H1 (cell line): ENCODE measurements at regions not wholly inside any gene's neighbourhood (a gene's known extent, or its start where the extent isn't known, plus 50 kb on each side); places are given as distances from the start of the nearest gene placed in this dataset.

ENCODE experiments used
- CTCF ChIA-PET: fragments of 300-600 bp; sonication (Branson Sonifier 250); formaldehyde crosslinking; loops from one replicate; lab custom pipeline; 2021; ENCODE audit not compliant: partially characterized antibody; lab: Charles Lee
- POLR2A ChIA-PET: fragments of 300-600 bp; sonication (Branson Sonifier 250); formaldehyde crosslinking; loops from one replicate; lab custom pipeline; 2021; ENCODE audit warnings: inconsistent platforms; ENCODE audit not compliant: partially characterized antibody; lab: Charles Lee
- DNase-seq, 2 experiments: peaks; one replicate each; pipeline versions ENCODE4 v3.0.0 to v3.0.0-alpha.2; 2010 to 2022; ENCODE audit warnings: low spot score in 2 of 2, low read depth in 1 of 2, mixed read lengths in 1 of 2
- FAIRE-seq: peaks from 2 replicates; lab custom pipeline; 2011; peaks lifted over from hg19 to GRCh38; lab: Jason Lieb, UNC
- H2AFZ ChIP-seq: 2 replicates; pipeline ENCODE4 v1.8.1; 2012; ENCODE audit warnings: low read length, inconsistent platforms
- H2AK5ac ChIP-seq: 2 replicates; pipeline ENCODE4 v1.6.1; 2013; ENCODE audit warnings: low read depth, low read length
- H2BK120ac ChIP-seq: replicated peaks from 2 replicates; pipeline ENCODE3; 2013; ENCODE audit warnings: low read depth, low read length, inconsistent platforms
- H2BK12ac ChIP-seq: 2 replicates; pipeline ENCODE4 v1.6.1; 2013; ENCODE audit warnings: low read depth, low read length
- H2BK15ac ChIP-seq: 2 replicates; pipeline ENCODE4 v1.6.1; 2013; ENCODE audit warnings: low read length
- H2BK20ac ChIP-seq: 2 replicates; pipeline ENCODE4 v1.6.1; 2013; ENCODE audit warnings: low read length
- H2BK5ac ChIP-seq: 2 replicates; pipeline ENCODE4 v1.6.1; 2013; ENCODE audit warnings: low read depth, low read length
- H3K14ac ChIP-seq: 2 replicates; pipeline ENCODE4 v1.6.1; 2013; ENCODE audit warnings: inconsistent platforms; ENCODE audit not compliant: insufficient read length
- H3K18ac ChIP-seq: 2 replicates; pipeline ENCODE4 v1.6.1; 2013; ENCODE audit warnings: low read length; ENCODE audit errors: extremely low read depth
- H3K23ac ChIP-seq: 2 replicates; pipeline ENCODE4 v1.6.1; 2013; ENCODE audit warnings: inconsistent platforms; ENCODE audit not compliant: insufficient read length
- H3K23me2 ChIP-seq: 2 replicates; pipeline ENCODE4 v1.6.1; 2013; ENCODE audit warnings: low read depth, low read length
- H3K27ac ChIP-seq: 2 replicates; pipeline ENCODE4 v1.6.1; 2011; ENCODE audit warnings: low read depth, low read length, inconsistent platforms
- H3K27me3 ChIP-seq, 4 experiments: replicated peaks in 1 of 4; 1 replicate in 1 of 4; 2 replicates in 3 of 4; pipeline versions ENCODE4 v1.6.1 to v1.8.1; 2011 to 2013; ENCODE audit warnings: low read length in 3 of 4, mild to moderate bottlenecking in 3 of 4, inconsistent platforms in 2 of 4, mixed read lengths in 2 of 4, moderate library complexity in 1 of 4; ENCODE audit not compliant: control insufficient read depth in 3 of 4, insufficient read depth in 3 of 4; ENCODE audit errors: extremely low read depth in 1 of 4
- H3K36me3 ChIP-seq, 4 experiments: 2 replicates each; pipeline versions ENCODE4 v1.6.1 to v1.8.1; 2011 to 2013; ENCODE audit warnings: mild to moderate bottlenecking in 4 of 4, low read length in 3 of 4, moderate library complexity in 2 of 4, control low read depth in 1 of 4, inconsistent platforms in 1 of 4; ENCODE audit not compliant: insufficient read depth in 4 of 4, control insufficient read depth in 2 of 4
- H3K4ac ChIP-seq: replicated peaks from 2 replicates; pipeline ENCODE3; 2013; ENCODE audit warnings: low read length, low read depth, mixed read lengths, inconsistent platforms; ENCODE audit not compliant: insufficient read length
- H3K4me1 ChIP-seq, 4 experiments: replicated peaks in 1 of 4; 1 replicate in 1 of 4; 2 replicates in 3 of 4; pipeline versions ENCODE4 v1.6.1 to v1.8.1; 2011 to 2013; ENCODE audit warnings: low read length in 3 of 4, inconsistent platforms in 2 of 4, mixed read lengths in 1 of 4; ENCODE audit not compliant: insufficient read depth in 4 of 4, control insufficient read depth in 3 of 4
- H3K4me2 ChIP-seq, 2 experiments: 2 replicates each; pipeline versions ENCODE4 v1.6.1 to v1.8.1; 2011 to 2013; ENCODE audit warnings: low read depth in 2 of 2, low read length in 2 of 2, control low read depth in 1 of 2, inconsistent platforms in 1 of 2, mild to moderate bottlenecking in 1 of 2; ENCODE audit not compliant: insufficient read depth in 1 of 2
- H3K4me3 ChIP-seq, 4 experiments: fragments of 200-600, 300-600 bp in 1 of 4; sonication (generic), shearing (Covaris generic), sonication (Bioruptor Twin) in 1 of 4; 2 replicates each; pipeline versions ENCODE4 v1.5.1 to v1.8.1; 2011 to 2016; ENCODE audit warnings: low read length in 4 of 4, low read depth in 3 of 4, control low read depth in 2 of 4, inconsistent platforms in 2 of 4, mild to moderate bottlenecking in 2 of 4, mixed read lengths in 1 of 4, moderate library complexity in 1 of 4; ENCODE audit not compliant: insufficient read depth in 2 of 4; ENCODE audit errors: extremely low read depth in 1 of 4
- H3K56ac ChIP-seq: replicated peaks from 2 replicates; pipeline ENCODE3; 2013; ENCODE audit warnings: low read depth, mild to moderate bottlenecking, mixed read lengths, low read length, inconsistent platforms; ENCODE audit not compliant: insufficient read length
- H3K79me1 ChIP-seq: 2 replicates; pipeline ENCODE4 v1.6.1; 2013; ENCODE audit warnings: low read depth, low read length, control low read depth
- H3K79me2 ChIP-seq, 2 experiments: 2 replicates each; pipeline versions ENCODE4 v1.6.1 to v1.8.1; 2012 to 2013; ENCODE audit warnings: low read length in 2 of 2, mild to moderate bottlenecking in 2 of 2, inconsistent platforms in 1 of 2; ENCODE audit not compliant: insufficient read depth in 2 of 2, control insufficient read depth in 1 of 2
- H3K9ac ChIP-seq, 4 experiments: replicated peaks in 1 of 4; 1 replicate in 1 of 4; 2 replicates in 3 of 4; pipeline versions ENCODE4 v1.6.1 to v1.8.1; 2011 to 2013; ENCODE audit warnings: low read depth in 3 of 4, low read length in 3 of 4, control low read depth in 2 of 4, mild to moderate bottlenecking in 2 of 4, moderate library complexity in 2 of 4, inconsistent platforms in 1 of 4; ENCODE audit errors: extremely low read depth in 1 of 4
- H3K9me3 ChIP-seq, 2 experiments: 2 replicates each; pipeline versions ENCODE4 v1.6.1 to v1.8.1; 2012 to 2013; ENCODE audit warnings: mild to moderate bottlenecking in 2 of 2, moderate library complexity in 2 of 2, control low read depth in 1 of 2, inconsistent platforms in 1 of 2, low read depth in 1 of 2, low read length in 1 of 2, mixed read lengths in 1 of 2; ENCODE audit not compliant: insufficient read depth in 2 of 2
- H4K20me1 ChIP-seq, 2 experiments: replicated peaks in 1 of 2; 2 replicates each; pipeline versions ENCODE3 to v1.8.1; 2011 to 2013; ENCODE audit warnings: inconsistent platforms in 2 of 2, low read length in 2 of 2, mild to moderate bottlenecking in 1 of 2; ENCODE audit not compliant: insufficient read depth in 2 of 2, control insufficient read depth in 1 of 2
- H4K5ac ChIP-seq: 2 replicates; pipeline ENCODE4 v1.6.1; 2013; ENCODE audit warnings: low read length, low read depth, mixed read lengths, inconsistent platforms; ENCODE audit not compliant: insufficient read length
- H4K8ac ChIP-seq: 2 replicates; pipeline ENCODE4 v1.8.0; 2013; ENCODE audit warnings: mild to moderate bottlenecking, moderate library complexity, low read length, inconsistent platforms; ENCODE audit not compliant: insufficient read depth; ENCODE audit errors: extremely low read depth
- H4K91ac ChIP-seq: replicated peaks from 2 replicates; pipeline ENCODE3; 2013; ENCODE audit warnings: low read length, mixed read lengths, inconsistent platforms; ENCODE audit not compliant: insufficient read length
- BRCA1 ChIP-seq: IDR thresholded peaks from 2 replicates; pipeline ENCODE4 v1.6.1; 2012; ENCODE audit warnings: low read depth, low read length, improper control_type of control experiment
- CBX8 ChIP-seq: fragments of 300-800, 300-1000 bp; sonication (generic); IDR thresholded peaks from 2 replicates; pipeline ENCODE4 v1.7.1; 2016; ENCODE audit warnings: low read depth, low read length, borderline replicate concordance
- CEBPB ChIP-seq: IDR thresholded peaks from 2 replicates; pipeline ENCODE4 v1.6.1; 2012; ENCODE audit warnings: low read depth, low read length
- E2F6 ChIP-seq: IDR thresholded peaks from 2 replicates; pipeline ENCODE4 v1.6.1; 2012; ENCODE audit warnings: inconsistent platforms
- EGR1 ChIP-seq: IDR thresholded peaks from 2 replicates; pipeline ENCODE4 v1.6.1; 2011; ENCODE audit warnings: low read depth, low read length, borderline replicate concordance
- MAFK ChIP-seq: IDR thresholded peaks from 2 replicates; pipeline ENCODE4 v1.6.1; 2012; ENCODE audit warnings: low read depth, mild to moderate bottlenecking, improper control_type of control experiment, low read length
- NRF1 ChIP-seq: IDR thresholded peaks from 2 replicates; pipeline ENCODE4 v1.6.1; 2011; ENCODE audit warnings: mild to moderate bottlenecking, low read depth, low read length, improper control_type of control experiment
- POLR2A ChIP-seq, 2 experiments: IDR thresholded peaks; 1 replicate in 1 of 2; 2 replicates in 1 of 2; pipeline ENCODE4 v1.6.1; 2011; ENCODE audit warnings: low read depth in 2 of 2, low read length in 2 of 2, mild to moderate bottlenecking in 2 of 2; ENCODE audit errors: control extremely low read depth in 1 of 2
- POU5F1 ChIP-seq: IDR thresholded peaks from 2 replicates; pipeline ENCODE4 v1.6.1; 2011; ENCODE audit warnings: low read depth, mild to moderate bottlenecking, low read length, moderate library complexity
- SIN3A ChIP-seq, 2 experiments: IDR thresholded peaks in 1 of 2; conservative IDR thresholded peaks in 1 of 2; 2 replicates each; pipeline ENCODE4 v1.6.1; 2011 to 2012; ENCODE audit warnings: low read length in 2 of 2, improper control_type of control experiment in 1 of 2, low read depth in 1 of 2, mild to moderate bottlenecking in 1 of 2
- TEAD4 ChIP-seq: IDR thresholded peaks from 2 replicates; pipeline ENCODE4 v1.6.1; 2012; ENCODE audit warnings: low read depth, low read length, inconsistent platforms, mixed read lengths
- USF2 ChIP-seq: IDR thresholded peaks from 2 replicates; pipeline ENCODE4 v1.6.1; 2011; ENCODE audit warnings: low read length, improper control_type of control experiment
- YY1 ChIP-seq: IDR thresholded peaks from 2 replicates; pipeline ENCODE4 v1.6.1; 2011; ENCODE audit warnings: low read depth, mild to moderate bottlenecking, low read length
- WGBS, 2 experiments: shearing (Covaris generic) in 1 of 2; methylation state at CpG; one replicate each; pipeline versions ENCODE4 v1.1.6 to v1.1.7; 2013 to 2015; ENCODE audit warnings: low lambda C conversion rate in 2 of 2, mixed read lengths in 2 of 2, inconsistent platforms in 1 of 2, low coverage in 1 of 2, missing lambda C conversion rate in 1 of 2; ENCODE audit not compliant: insufficient replicate concordance in 2 of 2, insufficient coverage in 1 of 2, insufficient read length in 1 of 2; ENCODE audit errors: extremely low coverage in 1 of 2, missing lambda C conversion rate in 1 of 2; 5-methylcytosine and 5-hydroxymethylcytosine counted together

GRCh38 chr7:159296093-159296681, 151.5 kb upstream of the VIPR2 start:
- Histone ChIP-seq H4K91ac (no peak overlapping the region), H3K14ac (no peak overlapping the region), H3K23ac (no peak overlapping the region), H2BK12ac (no peak overlapping the region), H2BK20ac (no peak overlapping the region), H3K23me2 (no peaks in the 10 kb centered on the region), H3K27me3 (no peaks in the 10 kb centered on the region), H3K18ac (no peak overlapping the region), H3K56ac (no peak overlapping the region), H2BK5ac (no peak overlapping the region), H4K5ac (no peak overlapping the region), H3K4ac (no peak overlapping the region), H2AK5ac (no peak overlapping the region), H3K79me2 (no peaks in the 10 kb centered on the region), H2BK120ac (no peak overlapping the region), H3K4me2 (no peak overlapping the region), H3K9ac (no peak overlapping the region), H2AFZ (no peak overlapping the region), H4K8ac (no peak overlapping the region), H3K9me3 (peaks cover 33 to 45% of the 10 kb centered on the region in 2 experiments), H4K20me1 (no peaks in the 10 kb centered on the region), H3K4me1 (no peaks in the 10 kb centered on the region), H2BK15ac (no peak overlapping the region), H3K36me3 (no peaks in the 10 kb centered on the region), H3K4me3 (no peak overlapping the region), H3K79me1 (no peaks in the 10 kb centered on the region), H3K27ac (no peak overlapping the region)
- FAIRE-seq (no peak), DNase-seq (no peak)
- ChIA-PET CTCF (no interaction called here), POLR2A (no interaction called here)
- WGBS, 2 experiments = 52% methylated on average over 4 of the region's 4 CpGs; no CpG with 5 or more reads in 1 of the 2 experiments
- TF ChIP-seq YY1 (no peak), BRCA1 (no peak), SIN3A (conservative IDR thresholded peaks at IDR 0.05 in 1 of 2, IDR thresholded peaks at IDR 0.05 in 1 of 2; ENCODE audit: low read depth in 1 of 2, low read length in 2 of 2) (no peak), POU5F1 (no peak), NRF1 (no peak), EGR1 (no peak), TEAD4 (no peak), USF2 (no peak), CEBPB (no peak), MAFK (no peak), E2F6 (no peak), CBX8 (no peak), POLR2A (IDR thresholded peaks at IDR 0.05; ENCODE audit: control extremely low read depth in 1 of 2, low read depth in 2 of 2, low read length in 2 of 2) (no peak)
